GM18508 (cell line): ENCODE measurements at regions not wholly inside any gene's neighbourhood (a gene's known extent, or its start where the extent isn't known, plus 50 kb on each side); places are given as distances from the start of the nearest gene placed in this dataset.
"Not testable (repeated sequence)": the region's sequence is repeated elsewhere in the genome, so short reads cannot be mapped to it uniquely, and the experiment has no call there.

ENCODE experiments used
- ATAC-seq: cut with Tn5 transposase; IDR thresholded peaks from one replicate; pipeline ENCODE4 v1.9.1; 2021; ENCODE audit warnings: moderate number of reproducible peaks; ENCODE audit not compliant: insufficient read depth, unreplicated experiment

DNA sequence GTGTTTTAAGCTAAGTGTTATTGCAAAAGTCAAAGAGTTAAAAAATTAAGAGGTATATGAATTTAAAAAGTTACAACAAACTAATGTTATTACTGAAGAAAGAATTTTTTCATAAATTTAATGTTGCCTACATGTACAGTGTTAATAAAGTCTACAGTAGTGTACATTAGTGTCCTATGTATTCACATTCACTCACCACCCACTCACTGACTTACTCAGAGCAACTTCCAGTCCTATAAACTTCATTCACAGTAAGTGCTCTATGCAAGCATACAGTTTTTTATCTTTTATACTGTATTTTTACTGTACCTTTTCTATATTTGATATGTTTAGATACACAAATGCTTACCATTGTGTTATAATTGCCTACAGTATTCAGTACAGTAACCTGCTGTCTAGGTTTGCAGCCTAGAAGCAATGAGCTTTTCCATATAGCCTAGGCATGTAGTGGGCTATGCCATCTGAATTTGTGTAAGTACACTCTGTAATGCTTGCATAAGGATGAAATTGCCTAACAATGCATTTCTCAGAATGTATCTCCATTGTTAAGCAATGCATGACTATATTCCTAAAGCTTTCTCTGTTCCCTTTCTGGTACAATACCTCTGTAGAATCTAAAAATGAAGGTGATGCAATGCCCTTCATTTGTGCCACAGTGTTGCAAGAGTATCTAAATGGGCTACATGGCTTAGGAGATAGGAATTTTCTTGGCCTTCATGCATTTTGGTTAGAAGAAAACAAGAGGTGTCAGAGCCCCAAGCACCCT, 370.8 kb upstream of the NT5C1B start:
- no peak for ATAC-seq

DNA sequence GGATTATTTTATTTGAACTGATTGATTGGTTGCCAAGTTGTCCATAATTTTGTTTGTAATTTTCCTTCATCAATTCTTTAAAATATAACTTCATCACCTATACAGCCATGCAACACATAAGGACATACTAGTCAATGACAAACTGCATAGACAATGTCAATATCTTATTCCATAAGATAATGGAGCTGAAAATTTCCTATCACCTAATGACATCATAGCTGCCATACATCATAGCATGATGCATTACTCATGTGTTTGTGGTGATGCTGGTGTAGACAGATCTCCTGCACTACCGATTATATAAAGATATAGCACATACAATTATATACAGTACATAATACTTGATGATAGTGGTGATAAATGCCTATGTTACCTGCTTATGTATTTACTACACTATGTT, 369.8 kb upstream of the NT5C1B start:
- no peak for ATAC-seq

- ATAC-seq = no peak
Observed at GRCh38 chr2:18957909-18958308, 368.5 kb upstream of the NT5C1B start.

DNA sequence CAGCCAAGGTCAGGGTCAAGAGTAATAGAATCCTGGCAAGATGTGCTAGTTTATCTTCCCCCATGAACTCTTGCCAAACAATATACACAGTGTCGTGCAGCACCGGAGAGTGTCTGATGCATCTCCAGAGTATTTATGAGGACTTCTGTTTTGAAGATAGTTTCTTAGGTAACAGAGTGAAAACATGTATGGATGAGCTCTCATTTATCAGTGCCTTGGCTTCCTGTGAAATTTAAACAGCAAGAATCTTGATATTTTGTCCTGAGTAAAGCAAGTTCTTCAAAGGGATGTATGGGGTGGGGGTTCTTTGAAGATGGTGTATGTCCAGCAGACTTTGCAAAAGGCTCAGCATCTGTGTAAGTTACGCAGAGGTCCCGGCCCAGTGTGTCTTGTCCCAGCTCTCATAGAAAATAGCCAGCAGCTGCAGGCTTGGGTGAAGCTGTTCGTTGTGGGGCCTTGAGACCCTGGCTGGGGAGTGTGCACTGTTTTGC, 361.0 kb upstream of the NT5C1B start:
- ATAC-seq = no peak

DNA sequence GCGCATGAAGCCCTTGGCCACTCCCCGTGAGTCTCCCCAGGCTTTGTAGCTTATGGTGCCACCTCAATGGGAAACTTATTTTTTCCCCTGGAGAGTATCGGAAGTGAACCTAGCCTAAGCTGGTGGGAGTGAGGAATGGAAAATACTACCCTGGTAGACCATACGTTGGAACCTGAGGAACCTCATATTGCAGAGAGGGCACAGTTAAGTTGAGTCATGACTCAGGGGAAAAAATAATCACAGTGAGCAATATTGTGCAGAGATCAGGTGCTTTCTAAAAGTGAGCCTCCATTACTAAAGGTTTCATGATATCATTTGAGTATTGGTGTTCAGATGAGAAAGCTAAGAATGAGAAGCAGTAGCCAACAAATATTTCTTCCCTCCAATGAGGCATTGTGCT, 360.5 kb upstream of the NT5C1B start:
- ATAC-seq = no peak

GRCh38 chr2:18940184-18940583, 350.8 kb upstream of the NT5C1B start:
- peak; percentile 81 for ATAC-seq

GRCh38 chr2:18939740-18940139, 350.4 kb upstream of the NT5C1B start:
- ATAC-seq = not testable (repeated sequence)

DNA sequence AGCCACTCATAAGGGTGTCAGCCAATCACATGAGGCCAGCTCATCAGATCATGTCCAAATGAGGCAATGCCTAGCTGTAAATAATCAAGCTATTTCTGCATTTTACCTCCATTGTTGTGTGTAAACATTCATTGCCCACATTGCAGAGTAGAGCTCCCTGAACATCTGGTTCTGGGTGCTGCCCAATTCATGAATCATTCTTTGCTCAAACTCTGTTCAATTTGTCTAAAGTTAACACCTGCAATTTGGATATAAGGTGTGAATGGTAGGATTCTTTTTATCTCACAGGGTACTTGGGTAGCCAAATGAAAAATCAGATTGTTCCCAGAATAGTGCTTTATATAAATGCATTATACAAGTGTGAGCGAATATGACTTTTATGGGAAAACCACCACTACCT, 345.5 kb upstream of the NT5C1B start:
- no peak for ATAC-seq

- no peak for ATAC-seq
Observed at GRCh38 chr2:18932853-18933252, 343.5 kb upstream of the NT5C1B start.

DNA sequence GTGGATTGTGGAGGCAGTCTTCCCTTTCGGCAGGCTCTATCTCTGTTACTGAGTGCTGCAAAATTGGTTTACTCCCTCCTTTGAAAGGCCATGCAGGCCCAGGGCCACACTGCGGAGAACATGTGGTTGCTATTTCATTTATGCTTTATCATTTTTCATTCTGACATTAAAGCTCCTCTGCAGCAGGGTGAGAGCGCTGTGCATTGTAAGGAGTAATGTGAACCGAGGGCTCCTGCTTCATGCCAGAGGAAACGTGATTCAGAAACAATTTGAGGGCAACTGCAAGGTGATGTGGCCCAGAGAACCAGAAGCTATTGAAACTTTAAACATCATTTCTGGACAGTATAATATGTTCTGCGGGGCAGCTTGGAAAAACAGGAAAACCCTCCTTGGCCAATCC, 341.6 kb upstream of the NT5C1B start:
- ATAC-seq = no peak

DNA sequence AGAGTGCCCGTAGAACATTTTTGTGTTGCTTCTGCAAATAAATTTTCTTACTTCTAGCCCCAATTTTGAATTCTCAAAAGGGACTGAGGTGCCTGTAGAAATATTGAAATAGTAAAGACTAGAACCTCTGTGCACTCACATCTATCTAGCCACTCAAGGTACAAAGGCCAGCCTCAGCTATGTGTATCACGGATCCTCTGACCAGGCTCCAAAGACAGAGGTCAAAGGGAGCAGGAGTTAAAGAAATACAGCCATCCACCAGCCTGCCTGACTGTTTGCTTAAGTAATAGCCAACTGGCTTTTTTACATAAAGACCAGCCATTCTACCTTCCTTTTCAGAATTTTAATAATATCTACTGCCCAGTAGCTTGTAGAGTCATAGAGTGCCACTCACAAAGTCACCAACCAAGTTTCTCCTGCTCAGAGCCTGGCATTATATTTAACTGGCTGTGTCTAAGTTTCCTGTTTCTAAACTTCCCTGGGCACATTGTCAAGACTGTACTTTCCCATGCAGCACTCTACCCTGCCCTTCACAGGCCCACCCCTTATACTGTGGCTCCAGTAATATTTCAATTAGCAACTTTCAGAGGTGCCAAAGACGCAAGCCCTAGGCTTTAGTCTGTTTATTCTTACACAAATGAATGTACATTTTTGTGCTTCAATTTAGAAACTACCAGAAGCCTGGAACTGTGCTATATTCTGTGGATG, 338.3 kb upstream of the NT5C1B start:
- no peak for ATAC-seq

DNA sequence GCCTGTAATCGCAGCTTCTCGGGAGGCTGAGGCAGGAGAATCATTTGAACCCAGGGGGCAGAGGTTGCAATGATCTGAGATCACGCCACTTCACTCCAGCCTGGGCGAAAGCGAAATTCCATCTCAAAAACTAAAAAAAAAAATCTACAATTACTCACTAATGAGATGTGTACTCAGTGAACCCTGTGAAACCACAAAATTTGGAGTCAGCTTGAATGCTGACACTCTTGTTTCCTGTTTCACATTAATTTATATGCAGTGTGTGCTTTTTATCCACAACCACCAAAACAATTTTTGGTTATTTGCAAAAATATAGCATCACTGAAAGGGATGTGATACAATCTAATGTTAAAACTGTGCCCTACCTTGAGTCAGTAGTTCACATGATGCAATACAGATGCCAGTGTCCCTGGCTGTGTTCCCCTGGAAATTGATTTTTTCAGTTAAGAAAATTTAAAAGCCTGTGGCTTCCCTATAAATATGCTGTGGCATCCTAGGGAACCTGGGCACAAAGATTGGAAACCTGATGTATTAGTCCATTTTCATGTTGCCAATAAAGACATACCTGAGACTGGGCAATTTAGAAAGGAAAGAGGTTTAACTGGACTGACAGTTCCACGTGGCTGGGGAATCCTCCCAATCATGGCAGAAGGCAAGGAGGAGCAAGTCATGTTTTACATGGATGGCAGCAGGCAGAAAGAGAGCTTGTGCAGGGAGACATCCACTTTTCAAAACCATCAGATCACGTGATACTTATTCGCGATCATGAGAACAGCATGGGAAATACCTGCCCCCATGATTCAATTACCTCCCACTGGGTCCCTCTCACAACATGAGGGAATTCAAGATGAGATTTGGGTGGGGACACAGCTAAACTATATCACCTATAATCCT, 337.5 kb upstream of the NT5C1B start:
- no peak for ATAC-seq

GRCh38 chr2:18925296-18925695, 335.9 kb upstream of the NT5C1B start:
- ATAC-seq = no peak

DNA sequence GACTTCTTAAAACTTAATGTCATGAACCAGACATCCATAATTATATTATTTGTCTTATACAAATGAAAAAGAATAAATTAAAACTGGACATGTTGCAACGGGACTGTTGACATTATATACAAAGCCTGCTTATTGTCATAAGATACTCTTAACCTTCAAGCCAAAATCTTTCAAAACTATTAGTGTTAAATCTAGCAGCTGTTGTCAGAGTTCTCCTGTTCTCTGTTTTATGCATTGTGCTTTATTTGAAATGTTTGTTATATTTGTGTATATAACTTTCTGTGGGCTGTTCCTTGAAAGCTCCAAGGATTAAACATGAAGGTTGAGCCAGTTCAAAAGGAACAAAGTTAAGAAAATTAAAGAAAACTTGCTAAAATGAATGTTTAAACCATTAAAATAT, 335.5 kb upstream of the NT5C1B start:
- ATAC-seq = no peak

GRCh38 chr2:18924386-18924785, 335.0 kb upstream of the NT5C1B start:
- ATAC-seq = no peak

DNA sequence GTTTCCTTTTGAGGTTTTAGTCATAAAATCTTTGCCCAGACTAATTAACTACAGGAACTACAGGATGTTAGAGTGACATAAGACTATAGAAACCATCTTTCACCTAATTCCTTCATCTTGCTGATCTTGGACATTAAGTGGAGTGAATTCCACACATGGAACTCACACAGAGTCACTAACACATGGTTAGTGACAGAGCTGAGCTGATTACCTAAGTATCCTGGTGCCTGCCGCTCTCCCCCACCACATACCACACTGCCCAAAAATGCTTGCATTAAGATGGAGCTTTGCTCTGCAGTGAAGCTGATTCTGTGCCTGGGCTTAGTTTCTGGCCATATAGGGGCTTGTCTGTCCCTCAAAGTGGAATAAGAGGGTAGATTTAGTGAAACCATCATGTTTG, 332.9 kb upstream of the NT5C1B start:
- no peak for ATAC-seq

DNA sequence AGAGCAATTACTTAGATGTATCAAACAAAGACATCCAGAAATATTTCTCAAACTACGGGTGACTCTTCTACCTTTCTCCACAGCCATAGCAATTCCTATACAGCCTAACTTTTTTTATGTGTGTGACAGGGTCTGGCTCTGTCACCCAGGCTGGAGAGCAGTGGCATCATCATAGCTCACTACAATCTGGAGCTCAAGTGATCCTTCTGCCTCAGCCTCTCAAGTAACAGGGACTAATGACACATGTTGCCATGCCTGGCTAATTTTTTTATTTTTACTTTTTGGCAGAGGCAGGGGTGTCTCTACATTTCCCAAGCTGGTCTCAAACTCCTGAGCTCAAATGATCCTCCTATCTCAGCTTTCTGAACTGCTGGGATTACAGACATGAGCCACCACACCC, 328.9 kb upstream of the NT5C1B start:
- ATAC-seq = no peak

DNA sequence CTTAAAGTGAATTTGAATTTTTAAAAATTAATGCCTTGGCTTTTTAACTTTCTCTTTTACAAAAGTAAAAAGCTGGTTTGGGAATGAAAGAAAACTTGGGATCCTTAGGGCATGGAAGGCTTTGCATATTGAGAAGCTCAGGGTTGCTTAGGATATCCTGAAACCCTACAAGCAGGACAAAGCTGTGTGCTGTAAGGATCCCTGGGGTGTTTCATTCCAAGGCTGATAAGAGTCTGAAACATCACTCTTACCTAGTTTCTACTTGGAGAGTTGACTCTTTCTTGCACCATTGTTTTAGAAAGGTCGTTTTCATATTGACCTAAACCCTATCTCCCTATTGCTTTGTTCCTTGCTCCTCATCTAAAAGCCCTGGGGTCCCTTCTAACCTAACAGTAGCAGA, 325.9 kb upstream of the NT5C1B start:
- no peak for ATAC-seq

GRCh38 chr2:18913512-18913911, 324.1 kb upstream of the NT5C1B start:
- ATAC-seq = no peak

DNA sequence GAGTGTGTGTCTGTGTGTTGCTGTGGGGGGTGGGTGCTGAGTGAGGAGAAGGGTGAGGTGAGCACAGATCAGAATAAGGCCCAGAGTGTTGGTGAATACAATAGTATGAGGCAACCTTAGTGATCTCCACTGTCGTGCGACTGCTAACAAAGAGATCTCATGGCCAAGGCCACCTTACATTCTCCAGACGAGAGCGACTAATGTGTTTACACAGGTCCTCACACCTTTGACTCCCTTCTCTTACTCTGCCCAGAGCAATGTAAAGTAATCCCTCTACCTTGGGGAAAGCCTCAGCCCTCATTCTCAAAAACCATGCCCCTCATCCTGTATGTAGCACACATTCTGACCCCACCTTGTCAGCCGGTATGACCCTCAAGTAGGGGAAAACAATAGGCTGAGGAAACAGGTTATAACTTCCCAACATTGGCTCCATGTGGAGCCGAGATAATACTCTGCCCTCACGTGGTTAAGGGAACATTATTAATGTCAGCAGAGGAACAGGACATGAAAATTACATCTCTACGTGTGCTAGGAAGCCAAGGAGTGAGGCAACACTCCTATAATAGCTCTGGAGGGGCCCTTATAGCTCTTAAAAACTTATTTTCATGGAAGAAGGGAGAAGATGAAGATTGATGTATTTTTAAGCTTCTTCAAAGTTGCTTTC, 323.0 kb upstream of the NT5C1B start:
- ATAC-seq = no peak
